TTC549 (cell line): ENCODE measurements at regions not wholly inside any gene's neighbourhood (a gene's known extent, or its start where the extent isn't known, plus 50 kb on each side); places are given as distances from the start of the nearest gene placed in this dataset.

ENCODE experiments used
- FAIRE-seq: peaks from 2 replicates; lab custom pipeline; 2012; peaks lifted over from hg19 to GRCh38; lab: Jason Lieb, UNC

- no peak for FAIRE-seq
Measured at GRCh38 chr12:77777274-77777673, 53.4 kb upstream of the NAV3 start.

DNA sequence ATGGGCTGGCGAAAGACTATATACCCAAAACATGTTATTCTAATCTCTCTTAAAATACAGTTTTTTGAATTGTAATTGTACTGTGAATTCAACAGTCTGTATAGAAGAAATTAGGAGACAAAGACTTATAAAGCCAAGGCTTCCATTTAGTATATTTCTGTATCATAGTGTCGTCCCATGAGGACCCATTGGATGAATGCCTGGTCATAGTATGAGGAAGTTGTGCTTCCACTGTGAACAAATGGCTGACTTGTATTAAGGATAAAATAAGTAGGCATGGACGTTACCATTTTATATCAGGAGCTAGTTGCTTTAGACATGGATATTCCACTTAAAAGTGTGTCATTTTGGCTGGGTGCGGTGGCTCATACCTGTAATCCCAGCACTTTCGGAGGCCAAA is 55.9 kb upstream of the NAV3 start:
- FAIRE-seq = no peak

GRCh38 chr12:77772676-77773298 is 57.9 kb upstream of the NAV3 start:
- FAIRE-seq = no peak

DNA sequence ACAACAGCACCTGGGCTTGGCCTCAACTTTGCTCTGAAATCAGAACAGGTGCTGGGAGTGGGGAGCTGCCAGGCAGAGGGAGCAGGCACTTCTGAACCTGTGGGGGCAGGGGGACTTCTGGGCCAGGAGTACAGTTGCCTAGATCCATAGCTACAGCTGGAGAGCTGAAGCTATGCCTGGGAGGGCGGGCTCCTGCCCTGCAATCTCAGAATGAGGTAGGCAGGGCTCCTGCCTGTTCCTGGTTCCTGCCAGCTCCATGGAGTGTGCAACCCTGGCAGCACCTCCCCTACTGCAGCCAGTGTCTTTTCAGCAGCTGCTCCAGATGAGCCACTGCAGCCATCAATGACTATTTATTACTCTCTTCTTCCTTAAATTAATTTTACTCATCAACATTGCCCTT is 62.1 kb upstream of the NAV3 start:
- FAIRE-seq = no peak

- no peak for FAIRE-seq
Measured at GRCh38 chr12:77767756-77768343, 62.8 kb upstream of the NAV3 start.

DNA sequence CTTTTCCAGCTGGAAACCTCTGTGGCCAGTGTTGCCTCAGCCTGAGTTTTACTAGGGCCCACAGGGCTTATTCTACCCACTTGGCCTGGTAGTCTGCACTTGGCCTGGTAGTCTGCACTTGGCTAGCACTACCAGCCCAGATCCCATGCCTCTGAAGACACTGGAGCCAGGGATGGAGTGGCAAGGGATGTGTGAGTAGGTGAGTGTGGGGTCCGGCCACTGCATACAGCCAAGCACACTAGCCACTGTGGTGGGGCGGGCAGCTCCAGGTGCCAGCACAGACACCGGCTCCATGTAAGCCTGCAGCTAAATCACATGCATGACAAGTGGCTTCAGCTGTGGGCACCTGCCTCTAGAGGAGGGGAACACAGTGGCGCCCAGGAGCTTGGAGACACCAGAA is 63.4 kb upstream of the NAV3 start:
- FAIRE-seq = no peak

GRCh38 chr12:77766224-77766623 is 64.5 kb upstream of the NAV3 start:
- FAIRE-seq = no peak

DNA sequence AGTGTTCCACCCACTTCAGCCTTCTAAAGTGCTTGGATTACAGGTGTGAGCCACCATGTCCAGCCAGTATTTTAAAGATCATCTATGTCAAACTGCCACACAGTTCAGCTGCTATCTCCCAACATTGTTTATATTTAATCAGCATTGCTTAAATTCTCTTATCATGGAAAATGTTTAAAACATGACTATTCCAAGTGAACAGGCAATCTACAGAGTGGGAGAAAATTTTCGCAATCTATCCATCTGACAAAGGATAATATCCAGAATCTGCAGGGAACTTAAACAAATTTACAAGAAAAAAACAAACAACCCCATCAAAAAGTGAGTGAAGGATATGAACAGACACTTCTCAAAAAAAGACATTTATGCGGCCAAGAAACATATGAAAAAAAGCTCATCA is 69.4 kb upstream of the NAV3 start:
- no peak for FAIRE-seq

DNA sequence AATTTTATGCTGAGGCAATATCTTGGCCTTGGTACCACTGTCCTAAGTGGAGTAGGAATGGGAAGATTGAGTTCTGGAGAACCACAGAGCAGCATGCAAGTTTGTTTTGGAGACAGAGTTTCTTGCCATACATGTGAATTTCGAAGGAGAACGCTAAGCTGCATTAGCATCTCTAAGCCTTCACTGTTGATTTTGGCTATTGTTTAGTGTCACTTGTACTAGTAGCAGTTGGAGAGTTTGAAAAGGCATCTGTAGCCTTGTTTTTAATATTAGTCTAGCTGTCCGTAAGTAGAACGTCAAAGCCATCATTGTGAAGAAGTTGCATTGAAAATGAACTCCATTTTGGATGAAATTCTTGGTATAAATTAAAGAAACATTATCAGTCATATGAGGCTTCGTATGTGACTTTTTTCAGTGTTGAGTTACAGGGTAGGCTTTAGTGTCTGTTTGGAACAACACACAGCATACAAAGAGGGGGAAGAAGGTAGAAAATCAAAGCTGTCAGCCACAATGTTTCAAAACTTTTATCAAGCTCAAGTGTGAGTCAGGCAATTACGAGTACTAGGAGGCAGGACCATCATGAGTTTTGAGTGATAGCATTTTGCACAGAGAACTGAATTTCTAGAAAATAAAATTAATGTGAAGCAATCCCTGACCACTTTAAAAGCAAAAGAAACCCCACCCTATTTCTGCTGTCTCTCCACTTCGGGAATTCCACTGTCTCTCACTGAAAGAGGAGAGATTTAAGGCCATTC is 70.2 kb upstream of the NAV3 start:
- no peak for FAIRE-seq

- FAIRE-seq = no peak
Measured at GRCh38 chr12:77754086-77754485, 76.6 kb upstream of the NAV3 start.

DNA sequence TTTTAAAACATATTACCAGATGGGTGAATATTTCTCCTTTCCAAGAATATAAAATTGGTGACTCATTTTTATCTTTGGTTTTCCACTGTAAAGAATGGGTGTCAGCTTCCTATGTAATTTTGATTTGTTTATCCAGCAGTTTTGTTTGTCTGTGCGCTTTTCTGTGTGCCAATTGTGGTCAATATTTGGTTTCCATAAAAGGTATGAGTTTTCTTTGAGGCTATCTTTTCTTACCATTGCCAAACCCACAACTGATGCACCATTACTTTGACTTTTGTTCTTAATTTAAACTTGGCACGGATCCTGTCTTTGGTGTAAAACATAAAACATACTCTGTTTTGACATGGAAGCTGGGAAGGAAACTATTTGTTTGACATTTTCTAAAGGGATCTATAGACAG is 78.8 kb upstream of the NAV3 start:
- no peak for FAIRE-seq

DNA sequence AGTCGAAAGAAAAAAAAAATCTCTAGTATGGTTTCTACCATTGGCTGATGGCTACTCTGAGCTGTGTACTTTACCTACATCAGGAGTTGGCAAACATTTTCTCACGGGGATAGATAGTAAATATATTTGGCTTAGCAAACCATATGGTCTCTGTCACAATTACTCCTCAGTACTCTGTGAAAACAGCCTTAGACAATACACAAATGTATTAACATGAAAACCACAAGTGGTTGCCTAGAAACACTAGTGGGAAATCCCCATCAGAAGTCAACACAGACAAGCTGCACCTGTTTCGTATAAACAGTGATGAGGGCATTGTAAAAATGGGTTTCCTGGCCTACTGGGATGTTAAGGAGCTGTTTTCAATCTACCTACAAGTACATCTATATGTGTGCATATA is 84.6 kb upstream of the NAV3 start:
- no peak for FAIRE-seq

- FAIRE-seq = no peak
Measured at GRCh38 chr12:77745624-77746023, 85.1 kb upstream of the NAV3 start.

DNA sequence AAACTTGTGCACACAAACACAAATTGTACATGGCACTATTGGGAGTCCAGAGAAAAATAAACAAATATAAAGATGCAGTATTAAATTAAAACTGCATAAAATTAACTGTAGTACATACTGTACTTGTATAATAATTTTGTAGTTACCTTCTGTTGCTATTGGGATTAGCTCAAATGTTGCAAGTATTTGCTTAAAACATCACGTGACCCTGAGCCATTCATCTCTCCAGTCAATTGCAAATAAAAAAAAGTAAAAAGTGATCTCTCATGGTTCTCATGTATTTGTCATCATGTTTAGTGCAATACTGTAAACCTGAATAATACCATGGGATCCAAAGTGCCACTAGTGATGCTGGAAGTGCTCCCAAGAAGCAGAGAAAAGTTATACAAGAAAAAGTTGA is 88.1 kb upstream of the NAV3 start:
- no peak for FAIRE-seq

GRCh38 chr12:77741974-77742517 is 88.6 kb upstream of the NAV3 start:
- no peak for FAIRE-seq

GRCh38 chr12:77736219-77736965 is 94.3 kb upstream of the NAV3 start:
- FAIRE-seq = no peak

DNA sequence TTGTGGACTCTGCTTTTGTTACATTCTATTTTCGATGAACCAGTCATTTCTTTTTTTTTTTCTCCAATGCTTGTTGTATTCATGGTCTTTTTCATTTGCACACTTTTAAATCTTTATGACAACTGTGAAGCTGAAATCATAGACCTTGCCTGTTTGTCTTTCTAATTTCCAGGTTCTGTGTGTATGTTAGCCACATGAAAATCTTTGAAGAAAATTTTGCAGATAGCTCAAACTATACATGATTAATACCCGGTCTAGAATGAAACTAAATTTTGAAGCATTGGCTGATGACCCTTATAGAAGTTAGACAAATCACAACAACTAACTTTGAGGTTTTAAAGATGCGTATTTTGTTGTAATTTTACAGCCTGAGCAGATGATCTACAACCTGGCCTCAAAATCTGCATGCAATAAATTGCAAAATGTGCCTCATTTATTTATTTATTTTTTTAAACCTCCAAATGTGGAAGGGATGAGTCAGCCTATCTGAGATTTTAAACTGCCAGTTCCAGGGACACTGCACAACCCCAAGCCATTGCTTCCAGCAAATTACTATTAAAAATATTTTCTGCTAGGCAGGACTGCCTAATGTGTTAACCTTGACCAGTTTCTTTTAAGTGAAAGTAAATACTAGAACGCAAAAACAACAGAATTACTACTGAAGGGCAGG is 96.3 kb upstream of the NAV3 start:
- FAIRE-seq = no peak

- FAIRE-seq = no peak
Measured at GRCh38 chr12:77728018-77728417, 102.7 kb upstream of the NAV3 start.

GRCh38 chr12:77727442-77728001 is 103.2 kb upstream of the NAV3 start:
- no peak for FAIRE-seq

DNA sequence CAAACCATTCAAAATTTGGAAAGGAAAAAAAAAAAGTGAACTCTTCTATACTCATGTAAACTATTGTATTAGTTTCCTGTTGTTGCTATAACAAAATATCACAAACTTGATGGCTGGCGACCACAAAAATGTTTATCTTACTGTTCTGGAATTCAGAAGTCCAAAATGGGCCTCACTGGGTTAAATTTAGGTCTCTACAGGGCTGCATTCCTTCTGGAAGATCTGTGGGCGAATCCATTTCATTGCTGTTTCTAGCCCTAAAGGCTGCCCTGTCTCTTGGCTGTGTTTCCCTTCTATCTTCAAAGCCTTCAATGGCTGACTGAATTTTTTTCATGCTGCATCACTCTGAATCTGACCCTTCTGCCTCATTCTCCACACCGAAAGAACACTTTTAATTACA is 105.1 kb upstream of the NAV3 start:
- no peak for FAIRE-seq

DNA sequence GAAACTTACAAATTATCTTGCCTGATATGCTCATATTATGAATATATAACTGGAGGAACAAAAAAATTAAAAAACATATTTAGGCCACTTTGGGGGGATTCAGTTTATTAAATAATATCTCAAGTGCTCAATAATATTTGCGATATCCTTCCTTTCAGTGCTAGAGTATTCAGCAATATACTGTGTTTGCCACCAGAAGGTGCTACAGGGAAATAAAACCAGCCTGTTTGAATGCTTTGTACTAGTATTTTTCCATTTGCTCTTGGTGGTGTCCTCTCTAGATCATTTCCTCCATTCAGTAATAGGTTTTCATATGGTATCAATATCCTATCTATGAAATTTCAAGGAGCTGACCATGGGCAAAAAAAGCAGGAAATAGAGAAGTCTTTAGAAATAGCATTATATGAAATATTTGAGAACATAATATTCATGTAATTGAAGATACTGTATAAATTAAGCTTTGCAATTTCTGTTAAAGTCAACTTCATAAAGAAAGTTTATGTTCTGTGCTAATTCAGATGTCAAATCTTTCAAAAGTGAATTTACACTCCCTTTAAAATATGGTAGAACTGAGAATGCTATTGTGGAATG is 106.2 kb upstream of the NAV3 start:
- FAIRE-seq = no peak

DNA sequence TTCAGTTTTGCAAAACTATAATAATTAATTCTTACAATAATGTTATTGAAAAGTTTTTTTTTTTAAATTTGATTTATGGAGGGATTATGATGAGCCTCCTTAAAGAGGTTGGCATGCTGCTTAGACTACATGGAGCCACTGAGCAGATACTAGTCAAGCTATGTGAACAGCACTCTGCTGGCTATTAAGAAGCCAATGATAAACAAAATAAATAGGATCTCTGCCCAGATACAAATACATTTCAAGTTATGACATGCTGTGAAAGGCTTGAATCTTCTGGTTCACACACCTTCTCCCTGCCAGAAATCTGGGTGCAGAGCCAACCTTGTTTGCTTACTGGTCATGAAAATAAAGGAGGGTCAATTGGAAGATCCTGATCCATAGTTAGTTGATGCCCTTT is 107.4 kb upstream of the NAV3 start:
- no peak for FAIRE-seq
